HAP-1 (cell line): ENCODE measurements at regions not wholly inside any gene's neighbourhood (a gene's known extent, or its start where the extent isn't known, plus 50 kb on each side); places are given as distances from the start of the nearest gene placed in this dataset.

Experiments
- DNase-seq, 2 experiments: peaks; one replicate each; pipeline ENCODE4 v3.0.0-alpha.2; 2016 to 2020; ENCODE audit warnings: low spot score in 2 of 2
- H3K27me3 ChIP-seq: fragments of 250-450 bp; sonication (Bioruptor Pico); 2 replicates; pipeline ENCODE4 v1.5.1; 2020; ENCODE audit warnings: low read depth, mild to moderate bottlenecking, moderate library complexity
- H3K36me3 ChIP-seq: fragments of 250-450 bp; sonication (Bioruptor Pico); replicated peaks from 2 replicates; pipeline ENCODE4 v1.5.1; 2020; ENCODE audit warnings: mild to moderate bottlenecking
- H3K4me1 ChIP-seq: fragments of 250-450 bp; sonication (Bioruptor Pico); 2 replicates; pipeline ENCODE4 v1.5.1; 2020; ENCODE audit warnings: mild to moderate bottlenecking
- H3K4me3 ChIP-seq: fragments of 250-450 bp; sonication (Bioruptor Pico); 2 replicates; pipeline ENCODE4 v1.5.1; 2020; ENCODE audit warnings: mild to moderate bottlenecking, moderate library complexity
- H3K9me3 ChIP-seq: fragments of 250-450 bp; sonication (Bioruptor Pico); 2 replicates; pipeline ENCODE4 v1.5.1; 2020; ENCODE audit warnings: mild to moderate bottlenecking, moderate library complexity
- in situ Hi-C: fragments of 300-500 bp; cut with MboI; formaldehyde crosslinking; loops from 3 replicates; pipeline ENCODE4 v1.14.3; 2020; ENCODE audit warnings: low sequenced_read_pairs, inconsistent platforms, mixed read lengths

- Histone ChIP-seq H3K4me1 (no peaks in the 10 kb centered on the region), H3K9me3 (no peaks in the 10 kb centered on the region), H3K36me3 (peaks cover 56% of the 10 kb centered on the region), H3K27me3 (no peaks in the 10 kb centered on the region), H3K4me3 (no peak overlapping the region)
- no peak for DNase-seq
- in situ Hi-C loops, result no loop called here
Measured at GRCh38 chr7:149552799-149553198, 55.2 kb upstream of the ZNF746 start.
